ENCODE measurements at regions not wholly inside any gene's neighbourhood (a gene's known extent, or its start where the extent isn't known, plus 50 kb on each side); places are given as distances from the start of the nearest gene placed in this dataset.

DNA sequence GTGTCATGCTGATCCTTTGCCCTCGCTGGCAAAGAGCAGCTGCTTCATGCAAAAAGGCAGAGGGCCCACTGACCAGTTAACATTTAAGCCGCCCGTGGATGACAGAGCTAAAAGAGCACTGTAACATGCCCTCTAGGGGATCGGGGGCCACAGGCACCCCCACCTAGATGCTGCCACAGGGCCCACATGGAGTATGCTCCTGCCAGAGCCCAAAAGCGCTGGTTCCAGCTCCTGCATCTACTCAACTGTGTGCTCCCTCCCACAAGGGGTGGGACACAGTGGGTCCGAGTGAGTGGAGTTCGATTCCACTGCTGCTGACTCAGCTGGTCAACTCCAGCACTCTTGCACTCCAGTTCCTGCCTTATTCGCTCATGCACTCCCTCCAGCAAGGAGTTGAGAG, 199.8 kb upstream of the CNTNAP2 start (continued):
- TF ChIP-seq FOSL1 (IDR thresholded peaks at IDR 0.05; ENCODE audit: insufficient read depth, low read depth, low read length) (no peak), TEAD4 (IDR thresholded peaks at IDR 0.05; ENCODE audit: low read depth, low read length) (no peak), CREB1 (IDR thresholded peaks at IDR 0.05) (no peak)
- TF ChIP-seq, protein P1, sequence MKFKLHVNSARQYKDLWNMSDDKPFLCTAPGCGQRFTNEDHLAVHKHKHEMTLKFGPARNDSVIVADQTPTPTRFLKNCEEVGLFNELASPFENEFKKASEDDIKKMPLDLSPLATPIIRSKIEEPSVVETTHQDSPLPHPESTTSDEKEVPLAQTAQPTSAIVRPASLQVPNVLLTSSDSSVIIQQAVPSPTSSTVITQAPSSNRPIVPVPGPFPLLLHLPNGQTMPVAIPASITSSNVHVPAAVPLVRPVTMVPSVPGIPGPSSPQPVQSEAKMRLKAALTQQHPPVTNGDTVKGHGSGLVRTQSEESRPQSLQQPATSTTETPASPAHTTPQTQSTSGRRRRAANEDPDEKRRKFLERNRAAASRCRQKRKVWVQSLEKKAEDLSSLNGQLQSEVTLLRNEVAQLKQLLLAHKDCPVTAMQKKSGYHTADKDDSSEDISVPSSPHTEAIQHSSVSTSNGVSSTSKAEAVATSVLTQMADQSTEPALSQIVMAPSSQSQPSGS (IDR thresholded peaks at IDR 0.05; ENCODE audit: low read length): no peak
- TF ChIP-seq, protein P2, sequence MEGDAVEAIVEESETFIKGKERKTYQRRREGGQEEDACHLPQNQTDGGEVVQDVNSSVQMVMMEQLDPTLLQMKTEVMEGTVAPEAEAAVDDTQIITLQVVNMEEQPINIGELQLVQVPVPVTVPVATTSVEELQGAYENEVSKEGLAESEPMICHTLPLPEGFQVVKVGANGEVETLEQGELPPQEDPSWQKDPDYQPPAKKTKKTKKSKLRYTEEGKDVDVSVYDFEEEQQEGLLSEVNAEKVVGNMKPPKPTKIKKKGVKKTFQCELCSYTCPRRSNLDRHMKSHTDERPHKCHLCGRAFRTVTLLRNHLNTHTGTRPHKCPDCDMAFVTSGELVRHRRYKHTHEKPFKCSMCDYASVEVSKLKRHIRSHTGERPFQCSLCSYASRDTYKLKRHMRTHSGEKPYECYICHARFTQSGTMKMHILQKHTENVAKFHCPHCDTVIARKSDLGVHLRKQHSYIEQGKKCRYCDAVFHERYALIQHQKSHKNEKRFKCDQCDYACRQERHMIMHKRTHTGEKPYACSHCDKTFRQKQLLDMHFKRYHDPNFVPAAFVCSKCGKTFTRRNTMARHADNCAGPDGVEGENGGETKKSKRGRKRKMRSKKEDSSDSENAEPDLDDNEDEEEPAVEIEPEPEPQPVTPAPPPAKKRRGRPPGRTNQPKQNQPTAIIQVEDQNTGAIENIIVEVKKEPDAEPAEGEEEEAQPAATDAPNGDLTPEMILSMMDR (IDR thresholded peaks at IDR 0.05; ENCODE audit: control extremely low read depth in 1 of 3, insufficient read depth in 1 of 3, low read depth in 1 of 3, low read length in 3 of 3): no peak
